Fibroblast of gingiva (primary cell): ENCODE measurements at regions not wholly inside any gene's neighbourhood (a gene's known extent, or its start where the extent isn't known, plus 50 kb on each side); places are given as distances from the start of the nearest gene placed in this dataset.

ENCODE experiments used
- DNase-seq: peaks from one replicate; pipeline ENCODE4 v3.0.0-alpha.2; 2011; ENCODE audit warnings: low read depth

GRCh38 chr3:194067949-194068362, 68.0 kb upstream of the HES1 start:
- no peak for DNase-seq

GRCh38 chr3:194069421-194070219, 66.3 kb upstream of the HES1 start:
- peak; percentile 36 for DNase-seq

DNA sequence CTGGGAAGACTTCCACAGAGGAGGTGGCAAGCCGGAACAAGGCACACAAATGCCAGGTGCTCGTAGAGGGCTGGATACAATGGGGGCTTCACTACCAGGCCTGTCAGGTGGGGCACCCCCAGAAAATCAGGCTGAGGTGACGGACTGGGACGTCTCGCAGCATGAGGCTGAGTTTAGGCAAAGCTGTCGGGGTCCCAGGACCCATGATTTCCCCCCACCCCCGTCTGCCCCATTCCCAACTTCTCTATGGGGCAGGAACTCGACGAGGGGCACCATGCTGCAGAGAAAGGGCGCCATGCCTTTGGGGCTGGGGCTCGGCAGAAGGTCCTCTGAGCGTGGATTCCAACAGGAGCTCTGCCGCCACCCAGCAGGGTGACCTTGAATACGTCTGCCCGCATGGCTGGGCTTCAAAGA, 65.7 kb upstream of the HES1 start:
- no peak for DNase-seq

DNA sequence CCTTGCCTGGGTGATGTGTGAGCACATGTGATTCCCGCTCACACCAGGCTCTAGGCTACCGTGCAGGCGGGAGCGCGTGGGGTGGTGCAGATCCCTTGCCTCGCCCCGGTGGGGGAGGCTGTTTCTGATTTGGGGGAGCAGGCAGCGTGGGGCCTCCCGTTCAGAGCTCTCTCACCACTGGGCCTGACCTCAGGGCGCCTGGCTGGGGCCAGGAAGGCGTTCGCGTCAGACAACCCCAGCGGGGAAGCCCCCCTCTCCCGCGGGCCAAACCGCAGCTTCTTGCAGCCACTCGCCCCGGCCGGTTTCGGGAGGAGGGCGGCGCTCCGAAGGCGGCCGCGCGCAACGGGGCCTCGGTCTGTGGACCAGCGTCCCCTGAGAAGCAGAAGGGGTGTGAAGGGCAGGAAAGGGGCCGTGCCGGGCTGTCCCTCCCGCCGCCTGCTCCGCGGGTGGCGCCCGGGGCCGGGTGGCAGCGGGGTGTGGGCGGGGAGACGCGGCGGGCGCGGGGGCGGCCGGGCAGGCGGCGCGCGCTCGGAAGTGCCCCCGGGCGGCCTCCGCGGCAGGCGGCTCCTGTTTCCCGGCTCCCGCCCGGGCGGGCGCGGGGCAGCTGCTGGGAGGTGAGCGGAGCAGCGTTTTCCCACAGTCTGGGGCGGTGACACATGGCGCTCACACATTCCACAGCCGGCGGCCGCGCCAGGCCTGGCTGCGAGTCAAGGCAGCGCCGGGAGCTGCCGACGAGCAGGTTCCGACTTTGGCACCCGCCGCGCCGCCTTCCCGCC, 65.1 kb upstream of the HES1 start:
- peak; percentile 49 for DNase-seq

GRCh38 chr3:194072097-194072428, 63.9 kb upstream of the HES1 start:
- DNase-seq: no peak

DNA sequence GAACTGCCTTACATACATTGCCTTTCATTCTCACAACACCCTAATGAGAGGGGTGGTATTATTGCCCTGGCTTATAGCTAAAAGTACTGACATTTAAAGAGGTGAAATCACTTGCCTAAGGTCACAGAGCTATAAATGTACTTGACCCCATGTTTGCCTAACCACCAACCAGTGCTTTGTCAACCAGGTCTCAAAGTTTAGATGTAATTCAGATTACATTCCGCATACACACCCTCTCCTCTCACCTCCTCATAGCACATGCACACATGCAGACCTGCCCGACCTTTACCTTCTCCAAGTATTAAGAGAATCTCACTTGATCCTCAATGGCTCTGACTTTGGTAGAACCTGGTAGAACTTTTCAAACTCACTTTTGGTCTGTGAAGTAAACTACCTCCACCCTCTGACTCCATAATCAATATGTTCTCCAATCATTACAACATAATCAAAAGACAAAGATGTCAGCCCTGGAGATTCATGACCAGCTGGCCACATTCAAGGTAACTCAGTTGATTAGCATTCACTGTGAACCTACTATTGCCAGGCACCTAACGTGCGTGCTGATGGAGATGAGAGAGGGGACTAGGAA, 63.2 kb upstream of the HES1 start:
- no peak for DNase-seq

DNA sequence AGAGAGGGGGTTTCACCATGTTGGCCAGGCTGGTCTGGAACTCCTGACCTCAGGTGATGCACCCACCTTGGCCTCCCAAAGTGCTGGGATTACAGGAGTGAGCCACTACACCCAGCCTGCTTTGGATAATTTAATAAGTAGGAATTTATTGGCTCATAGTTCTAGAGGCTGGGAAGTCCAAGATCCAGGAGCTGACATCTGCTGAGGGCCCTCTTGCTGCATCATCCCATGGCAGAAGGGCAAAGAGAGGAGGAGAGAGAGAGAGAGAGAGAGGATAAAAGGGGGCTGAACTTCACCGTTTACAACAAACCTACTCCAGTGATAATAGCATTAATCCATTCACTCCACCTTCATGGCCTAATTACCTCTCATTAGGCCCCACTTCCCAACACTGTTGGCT, 62.0 kb upstream of the HES1 start:
- DNase-seq: no peak

DNA sequence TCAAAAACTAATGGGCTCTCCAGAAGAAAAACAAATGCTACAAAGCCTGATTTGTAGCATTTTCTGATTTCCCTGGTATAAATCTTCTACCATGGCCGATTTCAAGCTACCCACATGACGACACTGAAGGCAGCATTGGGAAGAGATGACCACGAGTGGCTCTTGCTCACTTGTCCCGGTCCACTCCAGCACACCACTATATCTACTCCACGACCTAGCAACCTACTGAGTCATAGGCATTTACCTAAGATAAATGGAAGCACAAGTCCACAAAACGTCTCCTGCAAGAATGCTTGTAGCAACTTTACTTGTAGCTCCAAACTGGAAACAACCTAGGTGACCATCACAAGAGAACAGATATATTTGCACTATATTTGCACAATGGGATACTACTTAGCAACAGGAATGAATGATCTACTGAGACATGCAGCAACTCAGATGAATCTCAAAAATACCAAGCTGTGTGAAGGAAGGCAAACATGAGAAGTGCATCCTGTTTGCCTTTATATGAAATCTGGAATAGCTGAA, 60.8 kb upstream of the HES1 start:
- DNase-seq: no peak

DNA sequence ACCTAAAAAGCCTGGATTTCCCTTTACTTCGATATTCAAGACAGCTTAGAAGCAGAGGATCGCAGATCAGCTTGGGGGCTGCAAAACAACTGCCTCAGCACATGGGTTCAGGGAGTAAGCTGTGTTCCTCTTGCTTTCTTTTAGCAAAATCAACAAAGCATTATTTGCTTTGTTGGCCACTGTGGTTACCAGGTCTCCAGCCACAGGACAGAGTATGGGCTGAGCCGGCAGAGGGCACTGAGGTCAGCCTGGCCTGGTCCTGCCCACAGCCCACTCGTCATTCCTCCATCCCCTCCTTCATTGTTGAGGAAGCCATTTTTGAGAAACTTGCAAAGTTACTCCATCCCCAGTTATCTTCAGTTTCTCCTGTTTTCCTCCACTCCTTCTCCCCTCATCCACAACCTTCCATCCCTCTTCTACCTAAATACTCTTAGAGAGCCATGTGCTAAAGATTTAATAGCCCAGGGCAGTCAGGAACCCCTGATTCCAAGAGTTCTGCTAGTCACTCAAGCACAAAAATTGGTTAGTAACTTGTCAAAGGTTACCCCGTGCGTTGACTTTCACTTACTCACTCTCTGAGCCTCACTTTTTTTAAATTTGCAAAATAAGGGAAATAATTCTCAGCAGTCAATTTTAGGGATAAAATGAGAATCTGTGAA, 60.0 kb upstream of the HES1 start:
- DNase-seq: no peak

DNA sequence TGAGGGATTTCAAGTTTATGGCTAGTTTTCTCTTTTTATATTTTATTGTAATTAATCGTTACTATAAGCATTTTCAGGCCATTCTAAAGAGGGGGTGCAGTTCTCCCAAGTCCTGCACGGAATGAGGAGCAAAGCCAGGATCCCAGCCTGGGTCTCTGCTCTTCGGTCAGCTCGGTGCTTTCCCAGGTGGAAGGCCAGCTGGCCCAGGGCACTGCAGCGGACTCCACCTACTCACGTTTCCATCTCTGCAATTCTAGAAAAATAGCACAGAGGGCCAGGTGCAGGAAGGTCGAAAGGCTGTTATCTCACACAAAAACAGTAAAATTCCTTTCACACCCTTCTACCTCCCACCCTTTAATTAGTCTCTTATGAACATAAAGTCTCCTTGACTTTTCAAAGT, 59.5 kb upstream of the HES1 start:
- DNase-seq: no peak

- no peak for DNase-seq
These were observed 58.3 kb upstream of the HES1 start for GRCh38 chr3:194077602-194078001.

GRCh38 chr3:194078045-194078821, 57.7 kb upstream of the HES1 start:
- DNase-seq: no peak

GRCh38 chr3:194079702-194080172, 56.2 kb upstream of the HES1 start:
- DNase-seq: no peak

- no peak for DNase-seq
These were observed 55.5 kb upstream of the HES1 start for GRCh38 chr3:194080436-194080835.

DNA sequence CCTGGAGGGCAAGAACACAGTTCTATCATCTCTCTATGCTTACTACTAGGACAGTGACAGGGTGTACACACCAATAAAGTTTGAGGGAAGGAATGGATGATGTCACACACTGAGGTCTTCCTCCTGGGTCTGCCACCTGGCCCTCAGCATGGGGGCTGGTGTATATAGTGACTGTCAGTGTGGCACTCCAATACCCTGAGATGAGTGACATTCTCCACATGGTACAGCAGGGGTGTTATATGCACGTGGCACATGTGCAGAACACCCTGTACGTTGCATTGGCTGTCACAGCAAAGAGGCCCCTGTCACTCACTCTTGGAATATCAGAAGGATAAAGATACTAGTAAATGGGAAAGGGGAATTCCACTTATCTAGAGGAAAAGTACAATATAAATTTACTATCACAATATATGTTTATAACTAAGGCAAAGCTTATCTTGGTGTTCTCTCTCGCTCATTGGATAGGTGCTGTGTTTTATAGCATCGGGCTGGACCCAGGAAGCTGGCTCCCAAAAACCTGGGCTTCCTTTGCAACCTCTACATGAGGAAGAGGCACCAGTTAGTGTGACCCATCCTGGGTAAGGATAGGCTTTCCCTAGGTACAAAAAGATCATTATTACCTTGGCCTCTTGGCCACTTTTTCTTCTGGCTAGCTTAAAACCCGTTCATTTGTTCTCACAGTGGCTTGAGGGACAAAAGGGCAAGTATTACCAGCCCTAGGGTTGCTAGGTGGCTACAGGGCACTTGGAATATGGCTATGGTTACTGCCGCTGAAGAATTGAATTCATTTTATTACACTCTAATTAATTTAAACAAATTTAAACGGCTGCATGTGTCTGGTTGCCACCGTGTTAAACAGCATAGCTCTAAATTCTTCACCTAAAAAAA, 54.8 kb upstream of the HES1 start:
- no peak for DNase-seq

DNA sequence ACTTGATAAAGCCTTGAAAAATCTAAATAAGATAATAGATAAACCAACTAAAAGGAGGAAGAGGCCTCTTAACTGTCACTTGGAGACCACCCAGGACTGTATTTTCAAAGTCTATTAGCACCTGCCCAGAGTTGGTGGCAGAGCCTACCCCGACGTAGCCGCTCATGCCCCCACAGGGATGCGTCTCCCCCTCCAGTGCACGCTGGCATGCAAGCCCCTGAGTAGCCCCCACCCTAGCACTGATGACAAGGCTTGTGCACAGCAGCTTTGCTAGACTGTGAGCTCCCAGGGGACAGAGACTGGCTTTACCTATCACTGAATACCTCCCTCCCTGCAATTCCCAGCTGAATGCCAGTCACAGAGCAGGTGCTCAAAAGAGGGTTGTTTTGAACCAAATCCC, 54.1 kb upstream of the HES1 start:
- DNase-seq: no peak

DNA sequence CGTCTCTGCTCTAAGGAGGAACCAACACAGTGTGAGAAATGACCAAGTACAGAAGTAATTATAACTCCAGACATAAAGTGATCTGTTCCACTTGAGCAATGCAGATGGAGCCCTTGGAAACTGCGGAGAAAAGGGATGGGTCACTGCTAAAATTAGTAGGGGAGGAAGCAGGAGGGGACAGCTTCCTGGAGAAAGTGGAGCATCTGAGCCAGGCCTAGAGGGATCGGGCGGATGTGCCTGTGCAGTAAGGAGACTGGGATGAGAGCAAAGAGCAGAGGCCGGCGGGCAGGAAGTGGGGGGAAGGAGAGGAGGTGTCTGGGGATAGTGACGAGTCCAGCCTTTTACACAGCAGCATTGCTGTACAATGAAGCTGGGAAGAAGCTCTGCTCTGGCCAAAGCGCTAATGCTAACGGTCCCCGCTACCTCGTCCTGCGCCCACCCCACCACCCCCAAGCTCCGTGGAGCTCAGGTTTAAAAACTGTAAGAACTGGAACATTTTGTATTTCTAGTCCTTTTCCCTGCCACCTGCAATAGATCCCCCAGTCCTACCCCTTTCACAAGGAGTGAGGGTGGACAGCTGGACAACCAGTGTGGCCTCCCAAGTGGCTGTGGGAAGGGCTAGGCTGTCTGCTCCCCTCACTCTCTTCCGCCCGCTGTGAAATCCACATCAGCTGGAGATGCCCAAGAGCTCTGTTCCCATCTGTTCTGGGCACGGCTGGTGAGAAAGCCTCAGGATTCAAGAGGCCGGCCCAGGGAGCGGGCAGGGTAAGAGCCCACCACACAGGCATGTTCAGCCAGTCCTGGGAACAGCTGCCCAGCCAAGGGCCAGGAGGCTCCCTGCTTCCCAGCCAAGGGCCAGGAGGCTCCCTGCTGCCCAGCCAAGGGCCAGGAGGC, 53.0 kb upstream of the HES1 start:
- DNase-seq: no peak

- DNase-seq: no peak
These were observed 52.2 kb upstream of the HES1 start for GRCh38 chr3:194083637-194084224.

- no peak for DNase-seq
These were observed 51.7 kb upstream of the HES1 start for GRCh38 chr3:194084284-194084683.
